HG03432 (cell line): ENCODE measurements at regions not wholly inside any gene's neighbourhood (a gene's known extent, or its start where the extent isn't known, plus 50 kb on each side); places are given as distances from the start of the nearest gene placed in this dataset.

Experiments
- ATAC-seq: cut with Tn5 transposase; IDR thresholded peaks from one replicate; pipeline ENCODE4 v1.9.1; 2021; ENCODE audit warnings: mild to moderate bottlenecking, moderate library complexity; ENCODE audit not compliant: unreplicated experiment

- ATAC-seq: no peak
Observed at GRCh38 chr11:109342261-109342660, 79.7 kb upstream of the C11orf87 start.

- no peak for ATAC-seq
Observed at GRCh38 chr11:109343242-109343641, 78.7 kb upstream of the C11orf87 start.

GRCh38 chr11:109347304-109347703 is 74.7 kb upstream of the C11orf87 start:
- ATAC-seq: no peak

GRCh38 chr11:109349276-109350080 is 72.5 kb upstream of the C11orf87 start:
- no peak for ATAC-seq

- no peak for ATAC-seq
Observed at GRCh38 chr11:109350091-109350490, 71.9 kb upstream of the C11orf87 start.

GRCh38 chr11:109362059-109362458 is 59.9 kb upstream of the C11orf87 start:
- ATAC-seq: no peak

- ATAC-seq: no peak
Observed at GRCh38 chr11:109363682-109364081, 58.3 kb upstream of the C11orf87 start.

- ATAC-seq: no peak
Observed at GRCh38 chr11:109364851-109365250, 57.1 kb upstream of the C11orf87 start.

- no peak for ATAC-seq
Observed at GRCh38 chr11:109371444-109372176, 50.4 kb upstream of the C11orf87 start.
